Upper lobe of left lung (tissue), 6 donors: ENCODE measurements at regions not wholly inside any gene's neighbourhood (a gene's known extent, or its start where the extent isn't known, plus 50 kb on each side); places are given as distances from the start of the nearest gene placed in this dataset.
"Not testable (repeated sequence)": the region's sequence is repeated elsewhere in the genome, so short reads cannot be mapped to it uniquely, and the experiment has no call there.

Experiments used
- ATAC-seq, 2 donors: fragments of 200-7000 bp; cut with Tn5 transposase; one replicate each; pipeline ENCODE4 v1.9.1; 2022; ENCODE audit warnings: mild to moderate bottlenecking in 2 of 2, moderate library complexity in 2 of 2; ENCODE audit not compliant: low FRiP score in 2 of 2
- DNase-seq, 2 donors: peaks; one replicate each; pipeline ENCODE4 v3.0.0-alpha.2; 2019 to 2020
- H3K27ac ChIP-seq, 4 donors: fragments of 200-600 bp; sonication (generic); one replicate each; pipeline ENCODE4 v1.5.1; 2016 to 2019
- H3K27me3 ChIP-seq, 4 donors: fragments of 200-600 bp; sonication (generic); one replicate each; pipeline ENCODE4 v1.5.1; 2017 to 2019
- H3K36me3 ChIP-seq, 4 donors: fragments of 200-600 bp; sonication (generic); one replicate each; pipeline ENCODE4 v1.5.1; 2016 to 2019
- H3K4me1 ChIP-seq, 4 donors: fragments of 200-600 bp; sonication (generic); one replicate each; pipeline ENCODE4 v1.5.1; 2018 to 2019
- H3K4me3 ChIP-seq, 4 donors: fragments of 200-600 bp; sonication (generic); one replicate each; pipeline ENCODE4 v1.5.1; 2017 to 2019; ENCODE audit warnings: mild to moderate bottlenecking in 2 of 4, moderate library complexity in 1 of 4
- H3K9me3 ChIP-seq, 4 donors: fragments of 200-600 bp; sonication (generic); one replicate each; pipeline ENCODE4 v1.5.1; 2018 to 2019
- WGBS, 2 donors: methylation state at CpG; one replicate each; pipeline ENCODE4 v1.1.5; 2017 to 2018; 5-methylcytosine and 5-hydroxymethylcytosine counted together
- donor health status: DM: no; HTN: no; CAD: no; lungs with moderate emphysema.
- donor health status: DM: no; HTN: yes; CAD: no; lungs with severe emphysema.

DNA sequence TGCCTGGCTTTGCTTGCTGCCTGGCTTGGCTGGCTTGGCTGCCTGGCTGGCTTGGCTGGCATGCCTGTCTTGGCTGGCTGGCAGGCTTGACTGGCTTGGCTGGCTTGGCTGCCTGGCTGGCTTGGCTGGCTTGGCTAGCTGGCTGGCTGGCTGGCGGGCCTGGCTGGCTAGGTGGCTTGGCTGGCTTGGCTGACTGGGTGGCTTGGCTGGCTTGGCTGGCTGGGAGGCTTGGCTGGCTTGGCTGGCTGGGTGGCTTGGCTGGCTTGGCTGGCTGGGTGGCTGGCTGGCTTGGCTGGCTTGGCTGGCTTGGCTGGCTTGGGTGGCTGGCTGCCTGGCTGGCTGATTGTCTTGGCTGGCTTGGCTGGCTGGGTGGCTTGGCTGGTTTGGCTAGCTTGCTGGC is 2826.4 kb downstream of the RPIA start:
- not testable (repeated sequence) for H3K27me3 ChIP-seq, H3K4me3 ChIP-seq, H3K4me1 ChIP-seq, ATAC-seq, H3K9me3 ChIP-seq, H3K36me3 ChIP-seq, H3K27ac ChIP-seq
- DNase-seq = peak in 1 of 2 donors; percentile 61
- 71 to 100% methylated on average over 1 of the region's 1 CpG for WGBS, 2 donors

DNA sequence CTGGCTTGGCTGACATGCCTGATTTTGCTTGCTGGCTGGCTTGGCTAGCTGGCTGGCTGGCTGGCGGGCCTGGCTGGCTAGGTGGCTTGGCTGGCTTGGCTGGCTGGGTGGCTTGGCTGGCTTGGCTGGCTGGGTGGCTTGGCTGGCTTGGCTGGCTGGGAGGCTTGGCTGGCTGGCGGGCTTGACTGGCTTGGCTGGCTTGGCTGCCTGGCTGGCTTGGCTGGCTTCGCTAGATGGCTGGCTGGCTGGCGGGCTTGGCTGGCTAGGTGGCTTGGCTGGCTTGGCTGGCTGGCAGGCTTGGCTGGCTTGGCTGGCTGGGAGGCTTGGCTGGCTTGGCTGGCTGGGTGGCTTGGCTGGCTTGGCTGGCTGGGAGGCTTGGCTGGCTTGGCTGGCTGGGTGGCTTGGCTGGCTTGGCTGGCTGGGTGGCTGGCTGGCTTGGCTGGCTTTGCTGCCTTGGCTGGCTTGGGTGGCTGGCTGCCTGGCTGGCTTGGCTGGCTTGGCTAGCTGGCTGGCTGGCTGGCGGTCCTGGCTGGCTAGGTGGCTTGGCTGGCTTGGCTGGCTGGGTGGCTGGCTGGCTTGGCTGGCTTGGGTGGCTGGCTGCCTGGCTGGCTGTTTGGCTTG is 2827.0 kb downstream of the RPIA start:
- H3K4me1 ChIP-seq, H3K27me3 ChIP-seq, ATAC-seq, H3K27ac ChIP-seq, H3K9me3 ChIP-seq, H3K36me3 ChIP-seq, H3K4me3 ChIP-seq: not testable (repeated sequence)
- 70 to 91% methylated on average over 2 to 5 of the region's 5 CpGs for WGBS, 2 donors
- DNase-seq = peak in 1 of 2 donors; percentile 64

DNA sequence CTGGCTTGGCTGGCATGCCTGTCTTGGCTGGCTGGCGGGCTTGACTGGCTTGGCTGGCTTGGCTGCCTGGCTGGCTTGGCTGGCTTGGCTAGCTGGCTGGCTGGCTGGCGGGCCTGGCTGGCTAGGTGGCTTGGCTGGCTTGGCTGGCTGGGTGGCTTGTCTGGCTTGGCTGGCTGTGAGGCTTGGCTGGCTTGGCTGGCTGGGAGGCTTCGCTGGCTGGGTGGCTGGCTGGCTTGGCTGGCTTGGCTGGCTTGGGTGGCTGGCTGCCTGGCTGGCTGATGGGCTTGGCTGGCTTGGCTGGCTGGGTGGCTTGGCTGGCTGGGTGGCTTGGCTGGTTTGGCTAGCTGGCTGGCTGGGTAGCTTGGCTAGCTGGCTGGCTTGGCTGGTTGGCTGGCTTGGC is 2827.9 kb downstream of the RPIA start:
- not testable (repeated sequence) for H3K36me3 ChIP-seq, DNase-seq, H3K27me3 ChIP-seq, H3K27ac ChIP-seq, H3K4me1 ChIP-seq, H3K4me3 ChIP-seq, H3K9me3 ChIP-seq, ATAC-seq
- WGBS, 2 donors = no CpG with 5 or more reads among the region's 3 CpGs

DNA sequence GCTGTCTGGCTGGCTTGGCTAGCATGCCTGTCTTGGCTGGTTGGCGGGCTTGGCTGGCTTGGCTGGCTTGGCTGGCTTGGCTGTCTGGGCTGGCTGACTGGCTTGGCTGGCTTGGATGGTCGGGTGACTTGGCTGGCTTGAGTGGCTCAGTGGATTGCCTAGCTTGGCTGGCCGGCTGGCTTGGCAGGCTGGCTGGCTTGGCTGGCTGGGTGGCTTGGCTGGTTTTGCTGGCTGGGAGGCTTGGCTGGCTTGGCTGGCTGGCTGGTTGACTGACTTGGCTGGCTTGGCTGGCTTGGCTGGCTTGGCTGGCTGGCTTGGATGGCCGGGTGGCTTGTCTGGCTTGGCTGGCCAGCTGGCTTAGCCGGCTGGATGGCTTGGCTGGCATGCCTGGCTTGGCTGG is 2828.4 kb downstream of the RPIA start:
- not testable (repeated sequence) for H3K9me3 ChIP-seq, H3K27ac ChIP-seq, H3K4me3 ChIP-seq, H3K36me3 ChIP-seq, ATAC-seq, H3K27me3 ChIP-seq, H3K4me1 ChIP-seq
- no CpG with 5 or more reads among the region's 5 CpGs for WGBS, 2 donors
- peak in 1 of 2 donors; percentile 45 for DNase-seq

DNA sequence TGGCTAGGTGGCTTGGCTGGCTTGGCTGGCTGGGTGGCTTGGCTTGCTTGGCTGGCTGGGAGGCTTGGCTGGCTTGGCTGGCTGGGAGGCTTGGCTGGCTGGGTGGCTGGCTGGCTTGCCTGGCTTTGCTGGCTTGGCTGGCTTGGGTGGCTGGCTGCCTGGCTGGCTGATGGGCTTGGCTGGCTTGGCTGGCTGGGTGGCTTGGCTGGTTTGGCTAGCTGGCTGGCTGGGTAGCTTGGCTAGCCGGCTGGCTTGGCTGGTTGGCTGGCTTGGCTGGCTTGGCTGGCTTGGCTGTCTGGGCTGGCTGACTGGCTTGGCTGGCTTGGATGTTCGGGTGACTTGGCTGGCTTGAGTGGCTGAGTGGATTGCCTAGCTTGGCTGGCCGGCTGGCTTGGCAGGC is 2829.1 kb downstream of the RPIA start:
- H3K9me3 ChIP-seq, H3K27me3 ChIP-seq, H3K27ac ChIP-seq, ATAC-seq, H3K4me3 ChIP-seq, H3K36me3 ChIP-seq, H3K4me1 ChIP-seq: not testable (repeated sequence)
- DNase-seq = peak in 1 of 2 donors; percentile 47
- 100% methylated on average over 2 of the region's 3 CpGs; no CpG with 5 or more reads in 1 of the 2 donors for WGBS, 2 donors

DNA sequence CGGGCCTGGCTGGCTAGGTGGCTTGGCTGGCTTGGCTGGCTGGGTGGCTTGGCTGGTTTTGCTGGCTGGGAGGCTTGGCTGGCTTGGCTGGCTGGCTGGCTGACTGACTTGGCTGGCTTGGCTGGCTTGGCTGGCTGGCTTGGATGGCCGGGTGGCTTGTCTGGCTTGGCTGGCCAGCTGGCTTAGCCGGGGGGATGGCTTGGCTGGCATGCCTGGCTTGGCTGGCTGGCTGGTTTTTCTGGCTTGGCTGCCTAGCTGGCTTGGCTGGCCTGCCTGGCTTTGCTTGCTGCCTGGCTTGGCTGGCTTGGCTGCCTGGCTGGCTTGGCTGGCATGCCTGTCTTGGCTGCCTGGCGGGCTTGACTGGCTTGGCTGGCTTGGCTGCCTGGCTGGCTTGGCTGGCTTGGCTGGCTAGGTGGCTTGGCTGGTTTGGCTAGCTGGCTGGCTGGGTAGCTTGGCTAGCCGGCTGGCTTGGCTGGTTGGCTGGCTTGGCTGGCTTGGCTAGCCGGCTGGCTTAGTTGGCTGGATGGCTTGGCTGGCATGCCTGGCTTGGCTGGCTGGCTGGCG is 2829.6 kb downstream of the RPIA start:
- not testable (repeated sequence) for H3K9me3 ChIP-seq, H3K27ac ChIP-seq, H3K36me3 ChIP-seq, H3K4me3 ChIP-seq, H3K4me1 ChIP-seq, H3K27me3 ChIP-seq, ATAC-seq
- DNase-seq = peak in 1 of 2 donors; percentile 43
- WGBS, 2 donors = no CpG with 5 or more reads among the region's 7 CpGs

DNA sequence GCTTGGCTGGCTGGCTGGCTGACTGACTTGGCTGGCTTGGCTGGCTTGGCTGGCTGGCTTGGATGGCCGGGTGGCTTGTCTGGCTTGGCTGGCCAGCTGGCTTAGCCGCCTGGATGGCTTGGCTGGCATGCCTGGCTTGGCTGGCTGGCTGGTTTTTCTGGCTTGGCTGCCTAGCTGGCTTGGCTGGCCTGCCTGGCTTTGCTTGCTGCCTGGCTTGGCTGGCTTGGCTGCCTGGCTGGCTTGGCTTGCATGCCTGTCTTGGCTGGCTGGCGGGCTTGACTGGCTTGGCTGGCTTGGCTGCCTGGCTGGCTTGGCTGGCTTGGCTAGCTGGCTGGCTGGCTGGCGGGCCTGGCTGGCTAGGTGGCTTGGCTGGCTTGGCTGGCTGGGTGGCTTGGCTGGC is 2830.5 kb downstream of the RPIA start:
- H3K27me3 ChIP-seq, H3K9me3 ChIP-seq, H3K4me3 ChIP-seq, H3K4me1 ChIP-seq, DNase-seq, H3K36me3 ChIP-seq, ATAC-seq, H3K27ac ChIP-seq: not testable (repeated sequence)
- 63% methylated on average over 1 of the region's 4 CpGs; no CpG with 5 or more reads in 1 of the 2 donors for WGBS, 2 donors

DNA sequence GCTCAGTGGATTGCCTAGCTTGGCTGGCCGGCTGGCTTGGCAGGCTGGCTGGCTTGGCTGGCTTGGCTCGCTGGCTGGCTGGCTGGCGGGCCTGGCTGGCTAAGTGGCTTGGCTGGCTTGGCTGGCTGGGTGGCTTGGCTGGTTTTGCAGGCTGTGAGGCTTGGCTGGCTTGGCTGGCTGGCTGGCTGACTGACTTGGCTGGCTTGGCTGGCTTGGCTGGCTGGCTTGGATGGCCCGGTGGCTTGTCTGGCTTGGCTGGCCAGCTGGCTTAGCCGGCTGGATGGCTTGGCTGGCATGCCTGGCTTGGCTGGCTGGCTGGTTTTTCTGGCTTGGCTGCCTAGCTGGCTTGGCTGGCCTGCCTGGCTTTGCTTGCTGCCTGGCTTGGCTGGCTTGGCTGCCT is 2831.4 kb downstream of the RPIA start:
- not testable (repeated sequence) for H3K9me3 ChIP-seq, H3K27ac ChIP-seq, H3K4me3 ChIP-seq, H3K4me1 ChIP-seq, ATAC-seq, H3K36me3 ChIP-seq, H3K27me3 ChIP-seq
- DNase-seq = peak in 1 of 2 donors; percentile 37
- no CpG with 5 or more reads among the region's 5 CpGs for WGBS, 2 donors

DNA sequence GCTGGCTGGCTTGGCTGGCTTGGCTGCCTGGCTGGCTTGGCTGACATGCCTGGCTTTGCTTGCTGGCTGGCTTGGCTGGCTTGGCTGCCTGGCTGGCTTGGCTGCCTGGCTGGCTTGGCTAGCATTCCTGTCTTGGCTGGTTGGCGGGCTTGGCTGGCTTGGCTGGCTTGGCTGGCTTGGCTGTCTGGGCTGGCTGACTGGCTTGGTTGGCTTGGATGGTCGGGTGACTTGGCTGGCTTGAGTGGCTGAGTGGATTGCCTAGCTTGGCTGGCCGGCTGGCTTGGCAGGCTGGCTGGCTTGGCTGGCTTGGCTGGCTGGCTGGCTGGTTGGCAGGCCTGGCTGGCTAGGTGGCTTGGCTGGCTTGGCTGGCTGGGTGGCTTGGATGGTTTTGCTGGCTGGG is 2832.3 kb downstream of the RPIA start:
- ATAC-seq, H3K36me3 ChIP-seq, H3K9me3 ChIP-seq, H3K27me3 ChIP-seq, H3K4me1 ChIP-seq, H3K27ac ChIP-seq, H3K4me3 ChIP-seq: not testable (repeated sequence)
- 60% methylated on average over 1 of the region's 3 CpGs; no CpG with 5 or more reads in 1 of the 2 donors for WGBS, 2 donors
- DNase-seq = peak in 1 of 2 donors; percentile 42

DNA sequence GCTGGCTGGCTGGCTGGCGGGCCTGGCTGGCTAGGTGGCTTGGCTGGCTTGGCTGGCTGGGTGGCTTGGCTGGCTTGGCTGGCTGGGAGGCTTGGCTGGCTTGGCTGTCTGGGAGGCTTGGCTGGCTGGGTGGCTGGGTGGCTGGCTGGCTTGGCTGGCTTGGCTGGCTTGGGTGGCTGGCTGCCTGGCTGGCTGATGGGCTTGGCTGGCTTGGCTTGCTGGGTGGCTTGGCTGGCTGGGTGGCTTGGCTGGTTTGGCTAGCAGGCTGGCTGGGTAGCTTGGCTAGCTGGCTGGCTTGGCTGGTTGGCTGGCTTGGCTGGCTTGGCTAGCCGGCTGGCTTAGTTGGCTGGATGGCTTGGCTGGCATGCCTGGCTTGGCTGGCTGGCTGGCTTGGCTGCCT is 2834.1 kb downstream of the RPIA start:
- H3K27ac ChIP-seq, H3K4me3 ChIP-seq, ATAC-seq, H3K36me3 ChIP-seq, H3K27me3 ChIP-seq, H3K4me1 ChIP-seq, H3K9me3 ChIP-seq: not testable (repeated sequence)
- DNase-seq = peak in 1 of 2 donors; percentile 42
- 83% methylated on average over 1 of the region's 2 CpGs; no CpG with 5 or more reads in 1 of the 2 donors for WGBS, 2 donors

DNA sequence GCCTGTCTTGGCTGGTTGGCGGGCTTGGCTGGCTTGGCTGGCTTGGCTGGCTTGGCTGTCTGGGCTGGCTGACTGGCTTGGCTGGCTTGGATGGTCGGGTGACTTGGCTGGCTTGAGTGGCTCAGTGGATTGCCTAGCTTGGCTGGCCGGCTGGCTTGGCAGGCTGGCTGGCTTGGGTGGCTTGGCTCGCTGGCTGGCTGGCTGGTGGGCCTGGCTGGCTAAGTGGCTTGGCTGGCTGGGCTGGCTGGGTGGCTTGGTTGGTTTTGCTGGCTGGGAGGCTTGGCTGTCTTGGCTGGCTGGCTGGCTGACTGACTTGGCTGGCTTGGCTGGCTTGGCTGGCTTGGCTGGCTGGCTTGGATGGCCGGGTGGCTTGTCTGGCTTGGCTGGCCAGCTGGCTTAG is 2834.6 kb downstream of the RPIA start:
- not testable (repeated sequence) for H3K4me3 ChIP-seq, H3K36me3 ChIP-seq, H3K4me1 ChIP-seq, ATAC-seq, H3K9me3 ChIP-seq, H3K27ac ChIP-seq, H3K27me3 ChIP-seq
- DNase-seq = peak in 1 of 2 donors; percentile 45
- 80% methylated on average over 1 of the region's 5 CpGs; no CpG with 5 or more reads in 1 of the 2 donors for WGBS, 2 donors

DNA sequence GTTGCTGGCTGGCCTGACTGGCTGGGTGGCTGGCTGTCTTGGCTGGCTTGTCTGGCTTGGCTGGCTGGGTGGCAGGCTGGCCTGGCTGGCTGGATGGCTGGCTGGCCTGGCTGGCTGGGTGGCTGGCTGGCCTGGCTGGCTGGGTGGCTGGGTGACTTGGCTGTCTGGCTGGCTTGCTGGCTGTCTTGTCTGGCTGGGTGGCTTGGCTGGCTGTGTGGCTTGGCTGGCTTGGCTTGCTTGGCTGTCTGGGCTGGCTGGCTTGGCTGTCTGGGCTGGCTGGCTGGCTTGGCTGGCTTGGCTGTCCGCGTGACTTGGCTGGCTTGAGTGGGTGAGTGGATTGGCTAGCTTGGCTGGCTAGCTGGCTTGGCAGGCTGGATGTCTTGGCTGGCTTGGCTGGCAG is 2835.6 kb downstream of the RPIA start:
- not testable (repeated sequence) for H3K9me3 ChIP-seq, H3K27me3 ChIP-seq, ATAC-seq, H3K27ac ChIP-seq, H3K36me3 ChIP-seq, H3K4me3 ChIP-seq, H3K4me1 ChIP-seq
- peak in 1 of 2 donors; percentile 79 for DNase-seq
- WGBS, 2 donors = 60% methylated on average over 1 of the region's 2 CpGs; no CpG with 5 or more reads in 1 of the 2 donors

DNA sequence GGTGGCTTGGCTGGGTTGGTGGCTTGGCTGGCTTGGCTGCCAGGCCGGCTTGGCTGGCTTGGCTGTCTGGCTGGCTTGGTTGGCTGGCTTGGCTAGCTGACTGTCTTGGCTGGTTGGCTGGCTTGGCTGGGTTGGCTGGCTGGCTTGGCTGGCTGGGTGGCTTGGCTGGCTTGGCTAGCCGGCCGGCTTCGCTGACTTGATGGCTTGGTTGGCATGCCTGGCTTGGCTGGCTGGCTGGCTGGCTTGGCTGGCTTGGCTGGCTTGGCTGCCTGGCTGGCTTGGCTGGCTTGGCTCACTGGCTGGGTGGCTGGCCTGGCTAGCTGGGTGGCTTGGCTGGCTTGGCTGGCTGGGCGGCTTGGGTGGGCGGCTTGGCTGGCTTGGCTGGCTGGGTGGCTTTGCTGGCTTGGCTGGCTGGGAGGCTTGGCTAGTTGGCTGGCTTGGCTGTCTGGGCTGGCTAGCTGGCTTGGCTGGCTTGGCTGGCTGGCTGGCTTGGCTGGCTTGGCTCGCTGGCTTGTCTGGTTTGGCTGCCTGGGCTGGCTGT is 2836.1 kb downstream of the RPIA start:
- H3K9me3 ChIP-seq = not testable (repeated sequence)

More for the DNA sequence above, 2836.1 kb downstream of the RPIA start:
- not testable (repeated sequence) for H3K27me3 ChIP-seq, H3K4me1 ChIP-seq, H3K27ac ChIP-seq, H3K36me3 ChIP-seq, ATAC-seq, H3K4me3 ChIP-seq
- 80 to 98% methylated on average over 6 to 7 of the region's 7 CpGs for WGBS, 2 donors
- peak; percentile 23 to 86 for DNase-seq
